Kidney tubule cell (primary cell): ENCODE measurements at regions not wholly inside any gene's neighbourhood (a gene's known extent, or its start where the extent isn't known, plus 50 kb on each side); places are given as distances from the start of the nearest gene placed in this dataset.

Experiments
- DNase-seq: peaks from one replicate; pipeline ENCODE4 v3.0.0-alpha.2; 2018; ENCODE audit warnings: low spot score

DNA sequence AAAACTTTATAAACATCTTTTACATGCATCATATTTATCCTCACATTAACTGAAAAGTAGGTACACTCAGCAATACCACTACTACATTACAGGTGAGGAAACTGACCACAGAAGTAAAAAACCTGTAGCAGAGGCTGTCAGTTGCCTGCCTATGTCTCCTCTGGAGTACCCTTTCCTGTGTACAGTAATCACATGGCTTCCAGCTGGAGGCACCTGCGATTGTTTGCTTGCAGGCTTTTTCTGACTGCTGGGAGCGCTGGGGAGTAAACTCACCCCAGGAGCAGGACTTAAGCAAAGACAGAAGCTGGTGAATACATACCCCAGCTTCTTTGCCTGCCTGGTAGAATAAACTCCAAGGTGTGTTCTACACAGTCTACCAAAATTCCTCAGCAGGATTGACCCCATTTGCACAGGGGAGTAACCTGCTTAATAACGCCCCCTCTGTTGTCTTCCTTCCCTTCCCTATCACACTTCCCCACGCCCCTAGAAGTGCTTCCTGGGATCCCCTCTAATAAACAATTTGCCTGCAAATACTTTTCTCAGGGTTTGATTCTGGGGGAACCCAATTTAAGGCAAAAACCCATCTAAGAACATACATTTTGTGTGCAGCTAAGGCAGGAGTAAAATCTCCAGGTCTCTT lies 138.9 kb downstream of the PTH2R start:
- peak; percentile 59 for DNase-seq

GRCh38 chr2:208546107-208546506 lies 139.5 kb downstream of the PTH2R start:
- DNase-seq: no peak

DNA sequence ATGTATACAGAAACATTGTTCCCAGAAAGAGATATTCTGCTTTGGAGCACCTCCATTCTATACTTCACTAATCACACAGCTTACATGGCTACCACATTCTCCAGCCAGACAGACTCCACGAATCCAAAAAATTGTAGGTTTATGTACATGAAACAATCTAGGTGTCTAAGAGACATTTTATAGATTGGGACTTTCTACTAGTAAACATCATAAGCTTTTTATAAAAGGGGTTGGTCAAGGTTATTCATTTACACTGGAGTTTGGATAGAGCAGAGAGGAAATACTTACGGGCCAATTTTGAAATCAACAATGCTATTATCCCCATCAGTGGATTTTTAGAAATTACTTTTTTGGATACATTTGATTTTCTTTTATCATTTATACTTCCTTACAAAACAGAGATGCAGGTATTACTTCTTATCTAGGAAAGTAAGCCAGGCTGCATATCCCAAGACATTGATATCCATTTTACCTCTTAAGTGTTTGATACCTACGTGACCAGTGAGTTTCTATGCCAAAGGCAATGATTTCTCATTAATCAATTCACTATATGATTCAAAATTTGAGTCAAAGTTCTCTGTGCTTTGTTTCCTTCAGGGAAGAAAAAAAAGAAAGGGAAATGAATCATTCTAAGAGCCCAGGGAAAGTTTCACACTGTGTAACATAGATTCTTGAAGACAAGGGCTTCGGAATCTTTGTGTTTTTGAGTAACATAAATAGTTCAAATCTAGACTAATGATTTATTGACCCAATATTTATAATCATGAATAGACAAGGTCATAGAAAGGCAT lies 140.5 kb downstream of the PTH2R start:
- peak; percentile 54 for DNase-seq

DNA sequence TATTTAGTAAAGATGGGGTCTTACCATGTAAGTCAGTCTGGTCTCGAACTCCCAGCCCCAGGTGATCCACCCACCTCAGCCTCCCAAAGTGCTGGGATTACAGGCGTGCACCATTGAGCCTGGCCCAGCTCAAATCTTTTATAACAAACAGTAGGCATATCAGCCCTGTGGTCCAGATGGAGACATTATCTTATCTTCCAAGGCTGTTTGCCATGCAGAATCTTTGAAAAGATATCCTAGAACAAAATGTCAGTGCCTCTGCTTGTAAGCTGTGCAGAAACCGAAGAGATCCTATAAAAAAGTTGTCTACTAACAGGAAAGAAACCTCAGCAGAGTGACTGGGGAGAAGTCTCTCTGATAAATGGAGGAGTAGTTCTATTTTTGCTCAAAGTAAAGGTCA lies 142.1 kb downstream of the PTH2R start:
- no peak for DNase-seq

- no peak for DNase-seq
These were observed 143.1 kb downstream of the PTH2R start for GRCh38 chr2:208549546-208550158.

GRCh38 chr2:208552943-208553342 lies 146.4 kb downstream of the PTH2R start:
- DNase-seq: no peak

DNA sequence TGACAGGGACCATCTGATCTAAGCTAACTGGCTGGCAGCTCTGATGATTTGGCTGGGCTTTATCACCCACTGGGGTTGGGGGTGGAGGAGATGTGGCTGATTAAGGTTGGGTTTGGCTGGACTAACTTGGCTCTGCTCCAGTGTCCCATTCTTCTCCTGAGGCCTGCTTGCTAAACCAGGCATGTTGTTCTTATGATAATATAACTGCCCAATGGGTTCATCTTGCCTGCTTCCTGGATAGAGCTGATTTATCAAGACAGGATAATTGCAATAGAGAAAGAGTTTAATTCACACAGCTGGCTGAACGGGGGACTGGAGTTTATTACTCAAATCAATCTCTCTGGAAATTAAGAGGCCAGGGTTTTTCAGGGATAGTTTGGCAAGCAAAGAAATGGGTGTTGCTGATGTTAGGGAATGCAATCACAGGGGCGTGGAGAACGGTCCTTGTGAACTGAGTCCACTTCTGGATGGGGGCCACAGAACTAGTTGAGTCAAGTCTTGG lies 150.4 kb downstream of the PTH2R start:
- DNase-seq: no peak

- no peak for DNase-seq
These were observed 159.3 kb downstream of the PTH2R start for GRCh38 chr2:208565690-208566416.

GRCh38 chr2:208568203-208568602 lies 161.6 kb downstream of the PTH2R start:
- DNase-seq: no peak

- DNase-seq: no peak
These were observed 163.5 kb downstream of the PTH2R start for GRCh38 chr2:208570066-208570465.

DNA sequence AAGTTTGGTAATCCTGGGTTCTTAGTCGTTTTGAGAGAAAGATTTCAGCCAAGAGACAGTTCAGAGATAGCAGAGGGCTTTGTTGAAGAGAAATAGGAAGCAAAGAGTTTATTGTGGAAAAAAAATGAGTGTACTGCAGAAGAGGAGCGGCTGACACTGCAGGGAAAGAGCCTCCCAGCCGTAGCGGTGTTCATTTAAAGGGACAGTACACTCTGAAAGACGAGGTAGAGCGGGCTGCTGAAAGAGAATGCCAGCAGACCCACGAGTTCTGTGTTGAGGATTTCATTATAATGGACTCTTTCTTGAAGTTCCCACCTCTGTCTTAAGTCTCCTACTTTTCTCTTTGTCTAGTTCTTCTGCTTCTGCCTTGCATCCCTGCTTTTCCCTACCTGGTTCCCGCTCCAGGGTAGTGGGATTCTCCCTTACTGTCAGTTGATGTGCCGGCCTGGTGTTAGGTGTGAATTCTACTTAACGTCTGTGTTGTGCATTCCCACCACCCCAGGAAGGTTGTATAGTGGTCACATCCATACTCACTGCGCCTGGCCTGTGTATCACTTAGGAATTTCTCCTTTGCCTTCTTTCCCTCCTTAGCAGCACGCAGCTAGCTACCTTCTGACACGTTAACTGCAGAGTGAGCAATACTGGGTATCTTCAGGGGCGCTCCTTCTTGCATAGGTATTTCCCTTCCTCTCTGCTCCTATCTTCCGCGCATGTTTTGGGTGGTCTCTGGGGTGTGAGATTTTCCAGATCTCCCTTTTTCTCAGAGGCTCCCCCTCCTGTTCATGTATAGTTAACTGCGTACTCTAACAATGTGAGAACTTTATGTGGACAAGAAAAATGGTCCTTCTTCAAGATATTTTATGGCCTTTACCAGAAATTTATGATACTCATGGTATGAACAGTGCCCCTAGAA lies 164.5 kb downstream of the PTH2R start:
- DNase-seq: no peak

DNA sequence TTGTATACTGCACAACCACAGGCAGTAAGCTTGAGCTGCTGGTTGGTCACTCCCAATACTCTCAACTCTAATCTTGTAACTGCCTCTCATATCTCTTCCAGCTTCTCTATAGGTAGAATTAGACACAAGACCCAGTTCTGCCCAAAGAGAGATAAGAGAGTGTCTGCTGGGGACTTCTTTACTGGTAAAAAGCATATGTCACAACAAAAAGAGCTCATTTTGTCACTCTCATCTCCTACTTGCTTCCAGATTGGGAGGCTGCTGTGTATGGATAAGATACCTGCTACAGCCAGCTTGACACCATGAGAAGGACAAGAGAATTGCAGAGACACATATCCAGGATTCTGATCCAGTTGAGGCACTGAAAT lies 165.2 kb downstream of the PTH2R start:
- DNase-seq: no peak

- DNase-seq: peak; percentile 44
These were observed 167.0 kb downstream of the PTH2R start for GRCh38 chr2:208573569-208573968.

- DNase-seq: no peak
These were observed 173.1 kb downstream of the PTH2R start for GRCh38 chr2:208579678-208580077.

DNA sequence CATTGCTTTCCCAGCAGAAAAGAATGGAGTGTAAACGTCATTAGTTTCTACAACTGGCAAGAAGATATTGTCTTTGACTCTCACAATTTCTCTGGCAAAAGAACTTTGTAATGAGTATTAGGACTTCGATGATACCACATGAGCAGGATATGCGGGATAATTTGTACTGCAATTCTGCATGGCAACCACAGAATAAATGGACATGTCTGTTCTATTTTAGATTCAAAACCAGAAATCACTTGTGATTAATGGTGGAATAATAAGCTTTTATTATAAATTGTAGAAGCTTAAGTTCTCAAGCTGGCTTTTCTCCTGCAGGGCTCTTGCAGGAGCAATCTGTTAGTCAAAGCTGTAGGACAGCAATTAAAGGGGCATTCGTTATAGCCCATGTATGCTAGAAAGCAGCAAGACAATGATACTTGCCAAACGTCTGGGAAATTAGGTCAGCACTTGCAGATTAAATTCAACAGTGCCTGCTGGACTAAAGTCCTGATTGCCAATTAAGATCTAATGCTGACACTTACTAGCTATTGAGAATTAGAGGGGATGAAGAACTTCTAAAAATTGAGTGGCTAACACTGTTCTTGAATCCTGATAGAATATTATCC lies 177.9 kb downstream of the PTH2R start:
- DNase-seq: no peak

- no peak for DNase-seq
These were observed 179.9 kb downstream of the PTH2R start for GRCh38 chr2:208586516-208586915.

- no peak for DNase-seq
These were observed 188.2 kb downstream of the PTH2R start for GRCh38 chr2:208594642-208595385.

GRCh38 chr2:208595386-208596275 lies 189.0 kb downstream of the PTH2R start:
- peak; percentile 69 for DNase-seq

DNA sequence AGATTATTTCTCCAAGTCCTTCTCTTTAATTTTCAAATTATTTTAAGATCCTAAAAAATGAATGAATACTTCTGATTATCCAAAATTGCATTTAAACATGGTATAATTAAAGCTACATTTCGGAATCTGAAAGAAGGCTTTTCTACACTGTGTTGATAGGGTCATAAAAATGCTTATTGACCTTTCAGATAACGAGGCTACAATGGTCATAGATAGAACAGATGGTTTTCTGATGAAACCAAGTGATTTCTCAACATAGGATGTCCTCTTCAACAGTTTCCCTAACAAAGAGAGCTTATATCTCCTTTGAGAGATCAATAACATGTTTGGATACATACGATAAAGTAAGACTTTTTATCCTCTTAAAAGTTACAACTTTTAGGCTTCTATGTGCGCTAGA lies 201.1 kb downstream of the PTH2R start:
- DNase-seq: no peak
